Activated CD4-positive, CD25-positive, alpha-beta regulatory T cell treated with anti-CD3 and anti-CD28 coated beads, Interleukin-2, amount 50 U/mL, for 24 hours (primary cell): ENCODE measurements at regions not wholly inside any gene's neighbourhood (a gene's known extent, or its start where the extent isn't known, plus 50 kb on each side); places are given as distances from the start of the nearest gene placed in this dataset.
"Not testable (repeated sequence)": the region's sequence is repeated elsewhere in the genome, so short reads cannot be mapped to it uniquely, and the experiment has no call there.

Experiments used
- ATAC-seq, 2 donors: fragments of 150-1000 bp; cut with Tn5 transposase; one replicate each; pipeline ENCODE4 v1.10.0; 2021; ENCODE audit warnings: mild to moderate bottlenecking in 1 of 2, moderate library complexity in 1 of 2

- ATAC-seq: not testable (repeated sequence)
Observed at GRCh38 chr15:59783774-59784520, 94.8 kb upstream of the BNIP2 start.

DNA sequence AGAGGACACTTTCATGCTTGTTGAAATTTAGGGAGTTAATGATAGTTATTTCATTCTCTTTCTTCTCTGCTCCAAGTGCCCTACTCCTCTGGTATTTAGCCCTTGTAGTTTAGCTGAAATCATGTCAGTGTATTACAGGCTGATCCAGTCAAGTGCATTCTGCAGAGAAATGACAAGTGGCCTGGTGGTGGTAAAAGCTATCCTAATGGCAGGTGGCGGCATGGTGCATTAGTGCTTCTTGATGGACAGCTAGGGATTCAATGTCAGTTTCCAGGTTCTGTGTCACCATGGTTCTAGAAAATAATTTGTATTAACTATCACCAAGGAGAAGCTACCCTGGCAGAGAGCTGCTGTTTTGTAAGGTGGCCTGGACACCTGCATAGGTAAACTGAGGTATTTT lies 90.0 kb upstream of the BNIP2 start:
- ATAC-seq: no peak

DNA sequence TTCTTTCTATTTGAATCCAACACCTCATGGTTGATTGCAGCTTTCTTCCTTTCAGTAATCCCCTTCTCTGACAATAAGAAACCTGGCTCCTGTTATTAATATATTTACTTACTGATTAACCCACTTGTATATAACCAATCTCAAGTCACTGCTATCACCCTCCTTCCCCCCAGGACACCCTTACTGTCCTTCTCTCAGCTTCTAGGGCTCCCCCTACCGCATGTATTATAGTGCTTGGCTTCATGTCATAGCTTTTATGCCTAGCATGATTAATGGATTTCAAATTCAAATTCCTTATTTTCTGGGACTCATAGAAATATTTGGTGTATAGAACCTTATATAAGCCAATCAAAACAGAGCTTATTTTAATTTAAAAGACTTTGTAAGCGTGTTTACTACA lies 75.7 kb upstream of the BNIP2 start:
- ATAC-seq: no peak

DNA sequence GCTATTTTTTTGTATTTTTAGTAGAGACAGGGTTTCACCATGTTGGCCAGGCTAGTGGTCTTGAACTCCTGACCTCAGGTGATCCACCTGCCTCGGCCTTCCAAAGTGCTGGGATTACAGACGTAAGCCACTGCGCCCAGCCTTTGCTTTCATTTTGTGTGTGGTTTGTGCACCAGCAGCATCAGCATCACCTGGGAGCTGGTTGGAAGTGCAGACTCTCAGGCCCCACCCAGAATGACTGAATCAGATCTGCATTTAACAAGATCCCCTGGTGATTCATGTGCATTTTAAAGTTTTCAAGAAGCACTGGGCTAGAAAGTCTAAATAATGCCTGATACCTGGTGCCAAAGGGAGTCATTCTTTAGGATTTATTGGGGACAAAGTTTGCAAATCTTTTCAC lies 73.4 kb upstream of the BNIP2 start:
- no peak for ATAC-seq

- not testable (repeated sequence) for ATAC-seq
Observed at GRCh38 chr15:59760256-59760655, 71.1 kb upstream of the BNIP2 start.

- ATAC-seq: peak; percentile 70 to 81
Observed at GRCh38 chr15:59751552-59752413, 62.7 kb upstream of the BNIP2 start.

GRCh38 chr15:59746777-59747176 lies 57.7 kb upstream of the BNIP2 start:
- no peak for ATAC-seq

- no peak for ATAC-seq
Observed at GRCh38 chr15:59741274-59741906, 52.3 kb upstream of the BNIP2 start.

DNA sequence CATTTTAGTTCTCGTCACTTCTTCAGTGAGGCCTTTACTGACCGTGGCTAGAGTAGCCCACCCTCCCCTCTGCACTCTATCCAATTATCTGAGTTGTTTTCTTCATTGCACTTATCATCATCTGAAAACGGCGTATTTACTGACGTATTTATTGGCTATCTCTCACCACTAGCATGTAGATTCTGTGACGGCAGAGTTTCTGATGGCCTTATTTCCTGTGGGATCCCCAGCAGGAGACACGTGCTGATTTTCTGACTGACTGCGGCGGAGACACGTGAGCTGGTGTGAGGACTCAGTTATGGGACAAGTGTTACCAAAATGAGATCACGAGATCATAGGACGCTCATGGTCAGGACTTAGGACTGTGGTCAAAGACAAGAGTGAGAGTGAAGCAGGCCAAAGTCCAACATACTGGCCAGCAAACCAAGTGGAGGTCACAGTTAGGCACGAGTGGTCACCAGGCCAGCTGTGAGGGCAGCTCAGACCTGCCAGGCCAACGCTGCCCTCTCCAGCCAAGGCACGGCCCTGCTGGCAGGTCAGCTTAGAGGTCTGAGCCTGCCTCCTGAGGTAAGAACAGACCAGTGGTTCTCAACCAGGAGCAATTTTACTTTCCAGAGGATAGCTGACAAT lies 50.6 kb upstream of the BNIP2 start:
- ATAC-seq: no peak
